T follicular helper cell (primary cell): ENCODE measurements at regions not wholly inside any gene's neighbourhood (a gene's known extent, or its start where the extent isn't known, plus 50 kb on each side); places are given as distances from the start of the nearest gene placed in this dataset.

Experiments used
- DNase-seq: peaks from one replicate; pipeline ENCODE4 v3.0.0-alpha.2; 2020; ENCODE audit warnings: low read depth

- no peak for DNase-seq
These were observed 366.2 kb upstream of the KITLG start for GRCh38 chr12:88946372-88946997.

- DNase-seq: no peak
These were observed 364.9 kb upstream of the KITLG start for GRCh38 chr12:88945051-88945732.

DNA sequence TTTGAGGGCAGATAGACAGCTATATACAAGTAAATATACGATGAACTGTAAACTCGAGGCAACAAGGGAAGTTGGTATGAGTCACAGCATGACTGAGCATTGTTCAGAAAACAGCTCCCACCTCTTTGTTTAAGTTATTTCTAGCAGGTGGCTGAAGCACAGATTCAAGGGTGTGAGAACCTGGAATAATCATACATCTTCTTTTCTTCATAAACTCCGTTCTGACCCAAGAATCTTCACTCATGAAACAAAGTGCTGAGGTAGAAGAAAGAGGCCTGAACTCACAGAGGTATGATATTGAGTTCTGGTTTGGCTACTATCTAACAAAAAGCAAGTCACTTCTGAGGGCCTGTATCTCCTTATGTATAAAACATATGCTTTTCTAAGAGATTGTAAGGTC lies 364.1 kb upstream of the KITLG start:
- no peak for DNase-seq

DNA sequence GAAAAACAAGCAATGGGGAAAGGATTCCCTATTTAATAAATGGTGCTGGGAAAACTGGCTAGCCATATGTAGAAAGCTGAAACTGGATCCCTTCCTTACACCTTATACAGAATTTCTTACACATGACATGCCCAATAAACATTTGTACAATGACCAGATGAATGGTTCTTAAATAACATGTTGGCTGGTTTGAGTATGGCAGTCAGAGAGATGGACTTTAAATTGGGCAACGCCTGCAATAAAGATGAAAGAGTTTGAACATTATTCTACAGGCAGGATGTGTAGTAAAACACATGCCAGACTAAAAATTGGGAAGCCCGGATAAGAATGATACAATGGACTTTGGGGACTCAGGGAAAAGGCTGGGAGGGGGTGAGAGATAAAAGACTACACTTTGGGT lies 360.6 kb upstream of the KITLG start:
- no peak for DNase-seq

GRCh38 chr12:88935856-88936255 lies 355.6 kb upstream of the KITLG start:
- DNase-seq: no peak

- no peak for DNase-seq
These were observed 354.0 kb upstream of the KITLG start for GRCh38 chr12:88934163-88934747.

DNA sequence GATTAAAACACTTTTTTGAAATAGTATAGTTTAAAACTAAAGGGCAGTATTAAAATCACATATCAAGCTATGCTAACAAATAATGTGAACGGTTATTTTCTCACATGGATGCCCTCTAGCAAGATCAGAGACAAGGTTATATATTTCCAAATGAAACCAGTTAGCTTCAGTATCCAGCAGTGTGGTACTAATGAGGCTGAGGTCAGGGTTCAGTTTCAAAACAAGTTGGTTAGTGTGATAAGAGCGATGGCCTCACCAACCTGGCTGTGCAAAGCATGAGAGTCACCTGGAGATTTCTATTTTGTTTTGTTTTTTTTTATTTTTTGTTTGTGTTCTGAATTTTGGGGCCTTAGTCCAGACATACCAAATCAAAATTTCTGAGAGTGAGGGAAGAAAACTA lies 352.2 kb upstream of the KITLG start:
- no peak for DNase-seq

GRCh38 chr12:88931598-88931997 lies 351.3 kb upstream of the KITLG start:
- no peak for DNase-seq

GRCh38 chr12:88925454-88925853 lies 345.2 kb upstream of the KITLG start:
- DNase-seq: no peak

- DNase-seq: no peak
These were observed 343.9 kb upstream of the KITLG start for GRCh38 chr12:88924162-88924561.

DNA sequence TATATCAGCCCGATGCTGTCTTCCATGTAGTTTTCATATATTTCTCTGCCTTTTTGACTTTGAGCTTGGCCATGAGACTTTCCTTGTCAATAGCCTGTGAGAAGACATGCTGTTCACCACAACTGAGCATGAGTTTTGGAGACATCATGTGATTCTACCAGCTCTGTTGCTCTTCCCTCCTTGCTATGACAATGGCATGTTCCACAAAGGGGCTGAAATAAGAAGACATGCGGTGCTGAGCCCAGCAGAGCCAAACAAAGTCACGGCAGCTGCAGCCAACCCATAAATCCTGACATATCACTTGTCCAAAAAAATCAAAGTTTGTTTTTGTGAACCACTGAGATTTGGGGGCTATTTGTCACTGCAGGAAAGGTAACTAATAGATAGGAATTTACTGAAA lies 343.4 kb upstream of the KITLG start:
- no peak for DNase-seq

GRCh38 chr12:88922816-88923215 lies 342.5 kb upstream of the KITLG start:
- no peak for DNase-seq

- no peak for DNase-seq
These were observed 341.7 kb upstream of the KITLG start for GRCh38 chr12:88921890-88922532.

GRCh38 chr12:88921434-88921833 lies 341.2 kb upstream of the KITLG start:
- DNase-seq: no peak

DNA sequence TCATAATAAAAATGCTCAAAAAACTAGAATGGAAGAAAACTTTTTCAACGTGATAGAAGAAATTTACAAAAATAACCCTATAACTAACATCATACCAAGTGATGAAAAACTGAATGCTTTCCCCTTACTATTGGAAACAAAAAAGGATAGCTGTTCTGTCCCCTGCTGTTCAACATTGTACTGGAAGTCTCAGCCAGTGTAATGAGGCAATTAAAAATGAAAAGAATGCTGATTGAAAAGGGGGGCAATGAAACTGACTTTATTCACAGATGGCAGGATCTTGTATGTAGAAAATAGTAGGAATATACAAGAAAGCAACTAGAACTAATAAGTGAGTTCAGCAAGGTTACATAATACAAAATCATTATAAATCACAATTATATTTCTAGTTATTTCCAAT lies 337.9 kb upstream of the KITLG start:
- no peak for DNase-seq

DNA sequence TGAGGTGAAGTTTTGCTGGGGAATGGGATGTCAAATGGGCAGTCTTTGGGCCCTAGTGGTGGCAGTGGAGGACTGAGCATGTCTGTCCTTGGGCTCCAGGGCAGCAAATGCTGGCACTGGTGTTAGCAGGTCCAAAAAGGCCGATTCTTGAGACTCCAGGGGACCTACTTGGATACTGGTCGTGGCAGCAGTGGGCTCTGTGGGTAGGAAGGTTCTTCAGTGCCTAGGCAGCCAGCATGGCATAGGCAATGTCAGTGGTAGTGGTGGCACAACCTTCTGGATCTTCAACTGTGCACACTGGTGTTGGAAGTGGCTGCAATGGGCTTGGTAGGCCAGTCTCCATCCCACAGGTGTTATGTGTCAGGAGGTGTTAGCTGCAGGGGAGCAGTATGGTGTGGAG lies 334.7 kb upstream of the KITLG start:
- DNase-seq: no peak

- no peak for DNase-seq
These were observed 329.2 kb upstream of the KITLG start for GRCh38 chr12:88909510-88909909.

- DNase-seq: no peak
These were observed 328.1 kb upstream of the KITLG start for GRCh38 chr12:88908345-88908744.

- DNase-seq: no peak
These were observed 324.4 kb upstream of the KITLG start for GRCh38 chr12:88904705-88905104.

DNA sequence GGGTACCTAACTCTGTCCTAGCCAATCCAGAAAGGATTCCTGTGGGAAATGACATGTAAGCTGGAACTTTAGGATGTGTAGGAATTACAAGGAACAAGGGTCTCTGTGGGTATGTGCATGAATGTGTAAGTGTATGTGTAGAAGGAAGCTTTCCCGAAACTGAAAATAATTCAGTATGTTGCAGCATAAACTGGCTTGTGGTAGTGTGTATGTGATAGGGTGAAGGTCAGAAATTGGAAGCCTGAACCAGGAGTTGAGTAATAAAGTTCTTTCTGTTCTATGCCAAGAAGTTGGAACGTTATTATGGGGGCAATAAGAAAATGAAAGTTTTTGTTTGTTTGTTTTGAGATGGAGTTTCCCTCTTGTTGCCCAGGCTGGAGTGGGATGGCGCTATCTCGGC lies 323.1 kb upstream of the KITLG start:
- DNase-seq: no peak

DNA sequence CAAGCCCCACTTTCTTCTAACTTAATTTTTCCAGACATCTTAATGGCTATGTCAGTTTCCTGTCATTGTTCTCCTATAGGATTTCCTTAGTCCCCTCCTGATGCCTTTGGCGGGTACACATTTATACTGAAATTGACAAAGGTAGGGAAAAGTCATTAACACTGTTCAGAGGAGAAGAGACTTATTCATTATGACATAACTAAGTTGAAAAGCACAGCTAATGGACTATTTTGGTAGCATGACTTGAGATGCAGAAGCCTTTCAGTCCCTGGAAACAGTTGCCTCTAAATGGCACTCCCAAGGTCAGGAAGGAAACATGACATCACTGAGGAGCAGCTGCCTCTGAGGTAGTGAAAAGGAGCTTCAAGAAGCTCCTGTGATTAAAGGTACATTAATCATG lies 317.5 kb upstream of the KITLG start:
- no peak for DNase-seq

GRCh38 chr12:88896958-88897357 lies 316.7 kb upstream of the KITLG start:
- no peak for DNase-seq

DNA sequence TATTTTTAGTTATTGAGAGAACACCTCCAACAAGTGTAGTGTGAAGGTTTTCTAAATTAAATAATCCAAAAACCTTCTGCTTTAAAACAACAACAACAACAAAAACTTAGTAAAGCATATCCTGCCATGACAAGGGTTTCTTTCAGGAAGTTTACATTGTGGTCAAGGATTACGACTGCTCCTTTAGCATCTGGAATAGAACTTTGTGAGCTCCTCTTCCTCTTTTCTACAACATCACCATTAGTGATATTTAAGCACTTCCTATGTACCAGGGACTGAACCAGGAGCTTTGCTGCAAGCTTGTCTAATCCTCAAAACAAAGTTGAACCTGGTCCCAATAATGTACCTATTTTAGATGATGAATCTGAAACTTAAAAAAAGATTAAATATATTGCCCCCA lies 315.4 kb upstream of the KITLG start:
- no peak for DNase-seq
